SK-N-SH treated with all-trans-retinoic acid at 6 μM for 48 hours (cell line): ENCODE measurements at regions not wholly inside any gene's neighbourhood (a gene's known extent, or its start where the extent isn't known, plus 50 kb on each side); places are given as distances from the start of the nearest gene placed in this dataset.

Source experiments
- ARNTL ChIP-seq: fragments of 450-650 bp; formaldehyde crosslinking; IDR thresholded peaks from 2 replicates; pipeline ENCODE4 v1.5.0; 2020; ENCODE audit warnings: low read depth, mild to moderate bottlenecking, moderate library complexity, borderline replicate concordance
- BACH2 ChIP-seq: fragments of 250-450 bp; sonication (Bioruptor Pico); IDR thresholded peaks from 2 replicates; pipeline ENCODE4 v1.9.0; 2021; ENCODE audit warnings: mild to moderate bottlenecking, borderline replicate concordance
- CSDC2 ChIP-seq: fragments of 250-450 bp; sonication (Bioruptor Pico); IDR thresholded peaks from 2 replicates; pipeline ENCODE4 v1.5.0; 2020; ENCODE audit warnings: mild to moderate bottlenecking, moderate library complexity
- GLIS3 ChIP-seq: fragments of 250-450 bp; sonication (Bioruptor Pico); IDR thresholded peaks from 2 replicates; pipeline ENCODE4 v1.5.0; 2020; ENCODE audit warnings: mild to moderate bottlenecking, moderate library complexity
- OSR1 ChIP-seq: fragments of 250-450 bp; sonication (Bioruptor Pico); IDR thresholded peaks from 2 replicates; pipeline ENCODE4 v1.8.0; 2022; ENCODE audit warnings: moderate library complexity, mild to moderate bottlenecking, inconsistent platforms
- RARB ChIP-seq: fragments of 250-450 bp; sonication (Bioruptor Pico); IDR thresholded peaks from 2 replicates; pipeline ENCODE4 v1.8.0; 2021; ENCODE audit warnings: mild to moderate bottlenecking, moderate library complexity
- TCF4 ChIP-seq: fragments of 250-450 bp; sonication (Bioruptor Pico); IDR thresholded peaks from 2 replicates; pipeline ENCODE4 v1.8.0; 2021; ENCODE audit warnings: mild to moderate bottlenecking, moderate library complexity, borderline replicate concordance
- ZC3H10 ChIP-seq: fragments of 250-450 bp; sonication (Bioruptor Pico); IDR thresholded peaks from 2 replicates; pipeline ENCODE4 v1.5.1; 2021; ENCODE audit warnings: mild to moderate bottlenecking, moderate library complexity
- ZFP3 ChIP-seq: fragments of 250-450 bp; sonication (Bioruptor Pico); IDR thresholded peaks from 2 replicates; pipeline ENCODE4 v1.5.0; 2020; ENCODE audit warnings: mild to moderate bottlenecking, moderate library complexity
- ZFP30 ChIP-seq: fragments of 450-650 bp; formaldehyde crosslinking; IDR thresholded peaks from 2 replicates; pipeline ENCODE4 v1.5.0; 2022; ENCODE audit warnings: mild to moderate bottlenecking, moderate library complexity
- TF ChIP-seq, protein P1 (sequence below): fragments of 250-450 bp; sonication (Bioruptor Pico); IDR thresholded peaks from 2 replicates; pipeline ENCODE4 v1.8.0; 2020; ENCODE audit warnings: mild to moderate bottlenecking, moderate library complexity, borderline replicate concordance
- TF ChIP-seq, protein P2 (sequence below): fragments of 250-450 bp; sonication (Bioruptor Pico); IDR thresholded peaks from 2 replicates; pipeline ENCODE4 v1.5.1; 2021; ENCODE audit warnings: mild to moderate bottlenecking, moderate library complexity
- TF ChIP-seq, protein P3 (sequence below): fragments of 250-450 bp; sonication (Bioruptor Pico); IDR thresholded peaks from 2 replicates; pipeline ENCODE4 v1.5.1; 2020; ENCODE audit warnings: low read depth, mild to moderate bottlenecking, moderate library complexity

GRCh38 chr17:70886648-70887047 is 717.3 kb downstream of the KCNJ2 start:
- TF ChIP-seq BACH2 (CRISPR knock-in tag) (no peak), ZFP30 (no peak), CSDC2 (no peak), TCF4 (peak; percentile 69; the same call in 1 of the 2 replicates), ARNTL (no peak), GLIS3 (CRISPR knock-in tag) (no peak), RARB (CRISPR knock-in tag) (no peak), ZFP3 (CRISPR knock-in tag) (no peak), ZC3H10 (CRISPR knock-in tag) (no peak), OSR1 (CRISPR knock-in tag) (no peak)
- TF ChIP-seq, protein P1, sequence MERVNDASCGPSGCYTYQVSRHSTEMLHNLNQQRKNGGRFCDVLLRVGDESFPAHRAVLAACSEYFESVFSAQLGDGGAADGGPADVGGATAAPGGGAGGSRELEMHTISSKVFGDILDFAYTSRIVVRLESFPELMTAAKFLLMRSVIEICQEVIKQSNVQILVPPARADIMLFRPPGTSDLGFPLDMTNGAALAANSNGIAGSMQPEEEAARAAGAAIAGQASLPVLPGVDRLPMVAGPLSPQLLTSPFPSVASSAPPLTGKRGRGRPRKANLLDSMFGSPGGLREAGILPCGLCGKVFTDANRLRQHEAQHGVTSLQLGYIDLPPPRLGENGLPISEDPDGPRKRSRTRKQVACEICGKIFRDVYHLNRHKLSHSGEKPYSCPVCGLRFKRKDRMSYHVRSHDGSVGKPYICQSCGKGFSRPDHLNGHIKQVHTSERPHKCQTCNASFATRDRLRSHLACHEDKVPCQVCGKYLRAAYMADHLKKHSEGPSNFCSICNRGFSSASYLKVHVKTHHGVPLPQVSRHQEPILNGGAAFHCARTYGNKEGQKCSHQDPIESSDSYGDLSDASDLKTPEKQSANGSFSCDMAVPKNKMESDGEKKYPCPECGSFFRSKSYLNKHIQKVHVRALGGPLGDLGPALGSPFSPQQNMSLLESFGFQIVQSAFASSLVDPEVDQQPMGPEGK, result no peak
- TF ChIP-seq, protein P2, sequence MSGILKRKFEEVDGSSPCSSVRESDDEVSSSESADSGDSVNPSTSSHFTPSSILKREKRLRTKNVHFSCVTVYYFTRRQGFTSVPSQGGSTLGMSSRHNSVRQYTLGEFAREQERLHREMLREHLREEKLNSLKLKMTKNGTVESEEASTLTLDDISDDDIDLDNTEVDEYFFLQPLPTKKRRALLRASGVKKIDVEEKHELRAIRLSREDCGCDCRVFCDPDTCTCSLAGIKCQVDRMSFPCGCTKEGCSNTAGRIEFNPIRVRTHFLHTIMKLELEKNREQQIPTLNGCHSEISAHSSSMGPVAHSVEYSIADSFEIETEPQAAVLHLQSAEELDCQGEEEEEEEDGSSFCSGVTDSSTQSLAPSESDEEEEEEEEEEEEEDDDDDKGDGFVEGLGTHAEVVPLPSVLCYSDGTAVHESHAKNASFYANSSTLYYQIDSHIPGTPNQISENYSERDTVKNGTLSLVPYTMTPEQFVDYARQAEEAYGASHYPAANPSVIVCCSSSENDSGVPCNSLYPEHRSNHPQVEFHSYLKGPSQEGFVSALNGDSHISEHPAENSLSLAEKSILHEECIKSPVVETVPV (CRISPR knock-in tag), result no peak
- TF ChIP-seq, protein P3, sequence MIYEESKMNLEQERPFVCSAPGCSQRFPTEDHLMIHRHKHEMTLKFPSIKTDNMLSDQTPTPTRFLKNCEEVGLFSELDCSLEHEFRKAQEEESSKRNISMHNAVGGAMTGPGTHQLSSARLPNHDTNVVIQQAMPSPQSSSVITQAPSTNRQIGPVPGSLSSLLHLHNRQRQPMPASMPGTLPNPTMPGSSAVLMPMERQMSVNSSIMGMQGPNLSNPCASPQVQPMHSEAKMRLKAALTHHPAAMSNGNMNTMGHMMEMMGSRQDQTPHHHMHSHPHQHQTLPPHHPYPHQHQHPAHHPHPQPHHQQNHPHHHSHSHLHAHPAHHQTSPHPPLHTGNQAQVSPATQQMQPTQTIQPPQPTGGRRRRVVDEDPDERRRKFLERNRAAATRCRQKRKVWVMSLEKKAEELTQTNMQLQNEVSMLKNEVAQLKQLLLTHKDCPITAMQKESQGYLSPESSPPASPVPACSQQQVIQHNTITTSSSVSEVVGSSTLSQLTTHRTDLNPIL (CRISPR knock-in tag), result no peak
